ENCODE measurements at regions not wholly inside any gene's neighbourhood (a gene's known extent, or its start where the extent isn't known, plus 50 kb on each side); places are given as distances from the start of the nearest gene placed in this dataset.

DNA sequence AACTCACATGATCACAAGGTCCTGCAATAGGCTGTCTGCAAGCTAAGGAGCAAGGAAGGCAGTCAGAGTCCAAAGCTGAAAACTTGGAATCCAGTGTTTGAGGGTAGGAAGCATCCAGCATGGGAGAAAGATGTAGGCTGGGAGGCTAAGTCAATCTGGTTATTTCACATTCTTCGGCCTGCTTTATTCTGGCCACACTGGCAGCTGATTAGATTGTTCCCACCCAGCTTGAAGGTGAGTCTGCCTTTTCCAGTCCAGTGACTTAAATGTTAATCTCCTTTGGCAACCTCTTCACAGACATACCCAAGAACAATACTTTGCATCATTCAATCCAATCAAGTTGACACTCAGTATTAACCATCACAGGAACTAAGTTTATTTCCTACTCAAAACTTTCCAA is 453.4 kb downstream of the TLE4 start:
- intact Hi-C loops (cut with DNase I), result no loop called here
- no peaks in the 10 kb centered on the region for H3K27me3 ChIP-seq
- no peak overlapping the region for H3K27ac ChIP-seq
- no peak for DNase-seq (ENCODE audit: extremely low spot score in 2 of 2)
- no peaks in the 10 kb centered on the region for H3K9me3 ChIP-seq
- no peak for TF ChIP-seq POLR2A (IDR thresholded peaks at IDR 0.05)
- TF ChIP-seq, protein P1, sequence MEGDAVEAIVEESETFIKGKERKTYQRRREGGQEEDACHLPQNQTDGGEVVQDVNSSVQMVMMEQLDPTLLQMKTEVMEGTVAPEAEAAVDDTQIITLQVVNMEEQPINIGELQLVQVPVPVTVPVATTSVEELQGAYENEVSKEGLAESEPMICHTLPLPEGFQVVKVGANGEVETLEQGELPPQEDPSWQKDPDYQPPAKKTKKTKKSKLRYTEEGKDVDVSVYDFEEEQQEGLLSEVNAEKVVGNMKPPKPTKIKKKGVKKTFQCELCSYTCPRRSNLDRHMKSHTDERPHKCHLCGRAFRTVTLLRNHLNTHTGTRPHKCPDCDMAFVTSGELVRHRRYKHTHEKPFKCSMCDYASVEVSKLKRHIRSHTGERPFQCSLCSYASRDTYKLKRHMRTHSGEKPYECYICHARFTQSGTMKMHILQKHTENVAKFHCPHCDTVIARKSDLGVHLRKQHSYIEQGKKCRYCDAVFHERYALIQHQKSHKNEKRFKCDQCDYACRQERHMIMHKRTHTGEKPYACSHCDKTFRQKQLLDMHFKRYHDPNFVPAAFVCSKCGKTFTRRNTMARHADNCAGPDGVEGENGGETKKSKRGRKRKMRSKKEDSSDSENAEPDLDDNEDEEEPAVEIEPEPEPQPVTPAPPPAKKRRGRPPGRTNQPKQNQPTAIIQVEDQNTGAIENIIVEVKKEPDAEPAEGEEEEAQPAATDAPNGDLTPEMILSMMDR (IDR thresholded peaks at IDR 0.05), result no peak
- no peak for TF ChIP-seq POLR2AphosphoS5 (IDR thresholded peaks at IDR 0.05; ENCODE audit: insufficient read depth in 1 of 2, low read depth in 1 of 2)
- H3K4me1 ChIP-seq, result no peaks in the 10 kb centered on the region
- H3K36me3 ChIP-seq, result no peaks in the 10 kb centered on the region
- no peak overlapping the region for H3K4me3 ChIP-seq

DNA sequence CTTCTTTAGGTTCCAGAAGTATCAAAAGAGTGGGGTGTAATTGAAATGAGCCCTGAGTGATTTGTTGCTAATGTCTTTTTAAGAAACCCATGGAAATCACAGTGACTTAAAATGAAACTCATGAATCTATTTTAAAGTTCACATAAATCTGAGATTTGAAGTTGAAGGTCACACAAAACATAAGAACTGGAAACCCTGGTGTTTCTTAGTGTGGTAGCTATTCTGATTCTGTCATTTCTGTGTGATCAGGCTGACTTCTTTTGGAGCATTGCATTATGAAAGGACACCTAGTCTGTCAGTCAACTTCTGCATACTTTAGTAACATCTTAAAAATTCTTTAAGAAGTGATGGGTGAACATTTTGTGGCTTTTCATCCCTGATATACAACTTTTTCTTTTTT is 448.8 kb downstream of the TLE4 start:
- no peaks in the 10 kb centered on the region for H3K36me3 ChIP-seq
- DNase-seq (ENCODE audit: extremely low spot score in 2 of 2), result no peak
- no peak for TF ChIP-seq POLR2A (IDR thresholded peaks at IDR 0.05)
- TF ChIP-seq, protein P1 (IDR thresholded peaks at IDR 0.05), result no peak
- TF ChIP-seq POLR2AphosphoS5 (IDR thresholded peaks at IDR 0.05; ENCODE audit: insufficient read depth in 1 of 2, low read depth in 1 of 2), result no peak
- no peak overlapping the region for H3K4me3 ChIP-seq
- no peaks in the 10 kb centered on the region for H3K27me3 ChIP-seq
- no peaks in the 10 kb centered on the region for H3K9me3 ChIP-seq
- no peak overlapping the region for H3K27ac ChIP-seq
- intact Hi-C loops (cut with DNase I), result no loop called here
- no peaks in the 10 kb centered on the region for H3K4me1 ChIP-seq

DNA sequence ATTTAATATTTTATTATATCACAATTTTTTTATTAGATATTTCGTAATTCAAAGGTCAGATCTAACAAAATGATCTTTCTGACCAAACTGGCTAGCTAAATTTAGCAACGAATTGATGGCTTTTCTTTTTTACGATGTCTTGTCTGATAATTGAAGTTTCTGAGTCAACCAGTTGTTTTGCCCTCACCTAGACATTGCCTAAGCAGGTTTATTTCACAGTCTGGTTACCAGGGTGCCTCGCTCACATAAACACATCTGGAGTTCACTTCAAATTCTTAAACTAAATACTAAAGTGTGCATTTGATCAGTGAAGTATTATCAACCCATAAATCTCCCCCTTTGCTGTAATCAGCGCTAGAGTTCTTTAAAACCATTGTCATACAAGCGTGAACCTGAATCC is 448.3 kb downstream of the TLE4 start:
- Histone ChIP-seq H3K4me1 (no peaks in the 10 kb centered on the region), H3K36me3 (no peaks in the 10 kb centered on the region), H3K27me3 (no peaks in the 10 kb centered on the region), H3K4me3 (no peak overlapping the region), H3K27ac (no peak overlapping the region), H3K9me3 (no peaks in the 10 kb centered on the region)
- intact Hi-C loops (cut with DNase I), result no loop called here
- TF ChIP-seq POLR2A (IDR thresholded peaks at IDR 0.05), result no peak
- TF ChIP-seq, protein P1 (IDR thresholded peaks at IDR 0.05), result no peak
- TF ChIP-seq POLR2AphosphoS5 (IDR thresholded peaks at IDR 0.05; ENCODE audit: insufficient read depth in 1 of 2, low read depth in 1 of 2), result no peak
- DNase-seq (ENCODE audit: extremely low spot score in 2 of 2), result no peak

DNA sequence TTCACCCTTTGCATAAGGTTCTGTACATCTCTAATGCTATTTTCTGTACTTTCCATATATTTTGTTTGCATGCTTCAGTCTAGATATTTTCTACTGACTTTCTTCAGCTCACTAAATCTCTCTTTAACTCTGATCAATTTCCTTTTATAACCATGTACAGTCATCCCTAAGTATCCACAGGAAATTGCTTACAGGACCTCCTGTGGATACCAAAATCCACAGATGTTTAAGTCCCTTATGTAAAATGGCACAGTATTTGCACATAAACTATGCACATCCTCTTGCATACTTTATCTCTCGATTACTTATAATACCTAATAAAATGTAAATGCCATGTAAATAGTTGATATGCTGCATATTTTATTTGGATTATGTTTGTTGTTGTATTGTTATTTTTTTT is 442.1 kb downstream of the TLE4 start:
- no peak for DNase-seq (ENCODE audit: extremely low spot score in 2 of 2)
- Histone ChIP-seq H3K4me3 (no peak overlapping the region), H3K27me3 (no peaks in the 10 kb centered on the region), H3K9me3 (no peaks in the 10 kb centered on the region), H3K27ac (no peak overlapping the region), H3K36me3 (no peaks in the 10 kb centered on the region), H3K4me1 (no peaks in the 10 kb centered on the region)
- intact Hi-C loops (cut with DNase I), result no loop called here
- no peak for TF ChIP-seq POLR2AphosphoS5 (IDR thresholded peaks at IDR 0.05; ENCODE audit: insufficient read depth in 1 of 2, low read depth in 1 of 2)
- TF ChIP-seq, protein P1 (IDR thresholded peaks at IDR 0.05), result no peak
- TF ChIP-seq POLR2A (IDR thresholded peaks at IDR 0.05), result no peak

DNA sequence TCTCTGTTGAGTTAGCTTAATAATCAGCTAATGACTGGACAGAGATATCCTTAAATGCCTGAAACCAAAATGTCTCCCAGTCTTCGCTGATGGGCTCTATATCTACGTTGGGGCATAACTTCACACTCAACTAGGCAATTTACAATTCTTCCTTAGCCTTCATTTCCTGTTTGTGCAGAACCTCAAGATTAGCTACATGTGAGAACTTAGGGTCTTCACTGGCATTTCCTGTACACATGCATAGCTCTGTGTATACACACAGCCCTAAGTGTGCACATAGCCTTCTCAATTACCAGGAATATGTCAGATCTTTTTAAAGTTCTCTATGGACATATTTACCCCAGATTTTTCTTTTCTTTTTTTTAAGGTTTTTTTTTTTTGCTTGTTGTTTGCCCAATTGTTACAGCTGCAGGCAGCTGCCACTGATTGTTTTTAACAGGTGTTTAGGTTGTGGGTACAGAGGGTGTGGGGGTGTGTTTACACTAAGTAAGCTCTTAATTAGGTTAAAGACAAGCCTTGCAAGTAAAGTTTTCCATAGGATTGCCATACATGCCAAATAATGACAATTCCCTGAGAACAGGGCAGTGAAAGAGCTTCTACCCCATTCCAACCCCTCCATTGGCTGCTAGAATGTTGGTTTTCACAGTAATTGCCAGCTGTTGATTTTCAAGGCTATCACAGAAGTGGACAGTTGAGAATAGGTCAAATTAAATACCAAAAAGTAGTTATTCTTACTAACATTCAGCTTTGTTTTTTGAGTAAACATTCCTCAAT is 441.0 kb downstream of the TLE4 start:
- no peak overlapping the region for H3K4me3 ChIP-seq
- no peaks in the 10 kb centered on the region for H3K4me1 ChIP-seq
- no peaks in the 10 kb centered on the region for H3K36me3 ChIP-seq
- no peak for DNase-seq (ENCODE audit: extremely low spot score in 2 of 2)
- intact Hi-C loops (cut with DNase I), result no loop called here
- no peaks in the 10 kb centered on the region for H3K27me3 ChIP-seq
- H3K9me3 ChIP-seq, result no peaks in the 10 kb centered on the region
- TF ChIP-seq POLR2AphosphoS5 (IDR thresholded peaks at IDR 0.05; ENCODE audit: insufficient read depth in 1 of 2, low read depth in 1 of 2) (no peak), POLR2A (IDR thresholded peaks at IDR 0.05) (no peak)
- TF ChIP-seq, protein P1 (IDR thresholded peaks at IDR 0.05), result no peak
- H3K27ac ChIP-seq, result no peak overlapping the region

Data from vagina (tissue), 2 donors.